GM18502 (cell line): ENCODE measurements at regions not wholly inside any gene's neighbourhood (a gene's known extent, or its start where the extent isn't known, plus 50 kb on each side); places are given as distances from the start of the nearest gene placed in this dataset.
A peak's percentile ranks its signal among the peaks of the same experiment; 100 is the strongest.
"Not testable (repeated sequence)": the region's sequence is repeated elsewhere in the genome, so short reads cannot be mapped to it uniquely, and the experiment has no call there.

ENCODE experiments used
- ATAC-seq: cut with Tn5 transposase; IDR thresholded peaks from one replicate; pipeline ENCODE4 v1.9.1; 2021; ENCODE audit warnings: mild to moderate bottlenecking; ENCODE audit not compliant: unreplicated experiment, poor library complexity

GRCh38 chr11:93032580-93032979 lies 63.1 kb downstream of the MTNR1B start:
- no peak for ATAC-seq

GRCh38 chr11:93033093-93033492 lies 63.6 kb downstream of the MTNR1B start:
- no peak for ATAC-seq

DNA sequence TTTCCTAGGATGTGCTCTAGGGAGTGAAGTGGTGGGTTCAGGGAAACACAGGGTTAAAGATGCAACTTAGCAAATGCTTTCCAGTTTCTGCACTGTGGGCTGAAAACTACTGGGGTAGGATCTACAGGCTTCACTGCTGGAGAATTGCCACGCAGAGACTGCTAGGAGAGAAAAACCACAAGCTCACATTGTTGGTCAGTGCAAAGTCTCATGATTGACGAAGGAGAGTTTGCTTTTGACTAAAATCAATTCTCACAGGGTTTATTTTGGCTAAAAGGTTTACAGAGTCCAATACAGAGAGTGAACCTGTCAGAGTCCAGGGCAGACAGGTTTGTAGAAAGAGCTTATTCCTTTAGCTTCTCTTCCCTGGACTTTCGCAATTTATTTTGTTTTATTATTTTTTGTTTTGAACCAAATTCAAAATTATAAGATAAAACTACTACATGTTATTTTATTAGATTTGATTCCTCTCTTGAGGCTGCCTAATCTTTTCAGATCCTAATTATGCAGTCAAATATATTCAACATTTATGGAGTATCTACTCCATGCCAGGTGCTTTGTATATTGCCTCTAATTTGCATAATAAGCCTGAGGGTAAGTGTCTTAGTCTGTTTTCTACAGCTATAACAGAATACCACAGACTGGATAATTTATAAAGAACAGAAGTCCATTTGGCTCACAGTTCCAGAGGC lies 64.7 kb downstream of the MTNR1B start:
- ATAC-seq: no peak

- ATAC-seq: no peak
Observed at GRCh38 chr11:93034723-93035039, 65.2 kb downstream of the MTNR1B start.

GRCh38 chr11:93038521-93038920 lies 69.1 kb downstream of the MTNR1B start:
- no peak for ATAC-seq

GRCh38 chr11:93039531-93040240 lies 70.2 kb downstream of the MTNR1B start:
- no peak for ATAC-seq

DNA sequence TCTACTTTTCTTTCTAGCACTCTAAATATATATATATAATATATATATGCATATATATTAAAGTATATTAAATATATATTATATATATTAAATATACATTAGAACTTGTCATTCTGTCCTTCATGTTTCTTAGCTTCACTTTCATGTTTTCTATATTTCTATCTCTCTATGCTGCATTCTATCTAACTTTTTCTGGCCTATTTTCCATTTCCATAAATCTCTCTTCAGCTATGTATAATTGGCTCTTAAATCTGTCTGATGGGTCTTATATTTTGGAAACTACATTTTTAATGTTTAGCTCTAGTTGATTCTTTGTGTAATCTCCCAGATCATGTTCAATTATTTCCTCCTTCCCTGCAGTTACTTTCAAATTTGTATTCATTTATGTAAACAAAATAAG lies 72.2 kb downstream of the MTNR1B start:
- ATAC-seq: no peak

DNA sequence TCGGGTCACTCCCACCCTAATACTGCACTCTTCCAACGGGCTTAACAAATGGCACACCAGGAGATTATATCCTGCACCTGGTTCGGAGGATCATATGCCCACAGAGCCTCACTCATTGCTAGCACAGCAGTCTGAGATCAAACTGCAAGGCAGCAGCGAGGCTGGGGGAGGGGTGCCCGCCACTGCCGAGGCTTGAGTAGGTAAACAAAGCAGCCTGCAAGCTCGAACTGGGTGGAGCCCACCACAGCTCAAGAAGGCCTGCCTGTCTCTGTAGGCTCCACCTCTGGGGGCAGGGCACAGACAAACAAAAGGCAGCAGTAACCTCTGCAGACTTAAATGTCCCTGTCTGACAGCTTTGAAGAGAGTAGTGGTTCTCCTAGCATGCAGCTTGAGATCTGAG lies 73.7 kb downstream of the MTNR1B start:
- ATAC-seq: not testable (repeated sequence)

DNA sequence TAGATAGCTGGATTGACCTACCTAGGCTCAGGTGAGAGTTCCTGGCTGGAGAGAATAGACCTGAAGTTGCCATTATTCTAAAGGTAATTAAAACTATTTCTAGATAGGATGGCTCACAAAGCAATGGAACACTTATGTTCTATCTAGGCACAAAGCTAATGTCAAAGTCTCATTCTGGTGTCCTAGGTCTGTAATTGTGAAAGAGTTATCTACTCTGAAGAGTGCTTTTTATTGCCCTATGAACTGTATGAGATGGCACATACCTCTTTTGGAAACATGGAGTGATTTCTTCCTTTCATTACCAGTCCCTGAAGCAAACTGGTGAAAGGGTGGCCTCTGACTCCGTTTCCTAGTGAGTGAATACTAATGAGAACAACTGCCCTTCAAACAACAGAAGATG lies 80.3 kb downstream of the MTNR1B start:
- no peak for ATAC-seq

- ATAC-seq: no peak
Observed at GRCh38 chr11:93051186-93051585, 81.7 kb downstream of the MTNR1B start.

DNA sequence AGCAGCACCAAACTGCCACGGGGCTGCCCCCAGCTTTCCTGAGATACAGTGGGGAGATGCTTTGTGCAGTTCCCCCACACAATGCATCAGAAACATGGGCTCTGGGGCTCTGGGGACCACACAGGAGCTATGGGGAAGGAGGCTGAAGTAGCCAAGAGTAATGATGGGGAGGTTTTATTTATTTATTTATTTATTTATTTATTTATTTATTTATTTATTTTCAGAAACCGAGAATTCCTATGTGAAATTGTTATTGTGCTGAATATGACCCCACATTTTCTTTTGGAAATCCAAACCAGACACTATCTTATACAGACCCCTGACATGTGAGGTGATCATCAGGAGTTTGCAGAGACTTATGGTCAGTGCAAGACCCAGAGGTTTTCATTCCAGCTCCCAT lies 84.4 kb downstream of the MTNR1B start:
- ATAC-seq: no peak

DNA sequence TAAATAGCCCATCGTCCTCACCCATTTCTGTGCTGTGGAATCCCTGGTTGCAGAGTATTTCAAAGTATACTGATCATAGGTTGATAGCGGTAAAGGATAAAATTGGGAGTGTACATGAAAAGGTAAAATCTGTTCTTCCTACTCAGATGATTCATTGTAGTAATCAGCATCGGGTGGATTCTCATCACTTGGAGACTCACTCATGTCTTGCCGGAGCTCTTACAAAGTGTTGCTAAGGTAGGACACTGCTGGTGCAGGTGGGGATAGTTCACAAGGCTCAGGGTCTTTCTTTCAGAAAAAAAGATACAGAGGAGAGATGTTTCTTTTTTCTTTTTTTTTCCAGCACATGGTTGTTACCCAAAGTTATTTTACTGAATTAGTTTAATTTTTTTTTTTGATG lies 84.8 kb downstream of the MTNR1B start:
- ATAC-seq: no peak

DNA sequence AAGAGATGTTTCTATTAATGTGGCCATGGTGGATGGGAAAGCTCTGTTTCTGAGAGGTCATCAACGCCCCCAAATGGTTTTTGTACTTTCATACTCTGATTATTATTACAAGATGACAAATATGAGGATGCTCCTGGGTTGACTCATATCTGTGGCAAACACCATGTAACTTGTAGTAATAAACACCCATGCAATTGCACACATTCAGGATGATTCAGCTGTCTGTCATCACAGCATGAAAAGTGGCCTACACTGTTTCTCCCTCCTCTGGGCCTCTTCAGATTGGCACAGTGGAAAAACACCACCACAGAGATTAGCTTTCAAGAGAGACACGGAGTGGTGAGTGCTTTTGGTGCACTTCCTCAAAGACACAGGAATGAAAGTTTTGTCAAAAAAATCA lies 85.4 kb downstream of the MTNR1B start:
- ATAC-seq: peak; percentile 73

DNA sequence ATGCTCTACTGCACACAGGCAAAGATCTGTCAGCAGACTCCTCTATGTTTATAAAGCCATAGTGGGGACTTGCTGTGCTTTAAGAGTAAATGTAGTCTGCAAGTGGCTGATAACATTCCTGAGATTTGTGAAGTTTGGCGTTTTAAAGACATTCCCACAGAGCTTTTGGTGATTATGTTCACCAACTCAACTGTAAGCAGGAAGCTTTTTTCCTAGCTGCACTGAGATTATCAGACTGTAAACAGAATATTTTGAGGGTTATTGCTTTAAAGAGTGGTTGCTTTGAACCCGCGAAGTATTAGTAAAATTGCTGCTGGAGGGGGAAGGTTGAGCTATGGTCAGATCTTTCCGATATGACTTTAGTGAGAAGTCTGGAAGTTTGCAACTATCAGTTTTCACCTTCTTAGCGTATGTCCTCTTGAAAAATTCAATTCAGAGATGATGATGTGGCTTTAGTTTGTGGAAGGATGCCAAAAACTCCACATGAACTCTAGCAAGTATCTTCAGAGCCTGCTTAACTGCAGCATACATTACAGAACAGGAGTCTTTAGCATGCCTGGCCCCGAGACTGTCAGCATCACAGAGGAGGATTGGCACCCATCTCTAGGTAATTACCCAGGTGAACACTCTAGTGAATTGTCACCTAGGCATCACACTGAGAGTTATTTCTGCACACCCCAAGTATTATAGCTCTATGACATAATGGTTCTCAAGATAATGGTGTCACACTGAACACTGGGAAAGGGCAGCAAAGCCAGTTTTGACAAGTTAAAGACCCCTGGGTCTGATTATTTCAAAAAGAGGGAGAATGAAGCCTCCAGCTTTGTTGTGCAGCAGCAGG lies 89.9 kb downstream of the MTNR1B start:
- no peak for ATAC-seq

DNA sequence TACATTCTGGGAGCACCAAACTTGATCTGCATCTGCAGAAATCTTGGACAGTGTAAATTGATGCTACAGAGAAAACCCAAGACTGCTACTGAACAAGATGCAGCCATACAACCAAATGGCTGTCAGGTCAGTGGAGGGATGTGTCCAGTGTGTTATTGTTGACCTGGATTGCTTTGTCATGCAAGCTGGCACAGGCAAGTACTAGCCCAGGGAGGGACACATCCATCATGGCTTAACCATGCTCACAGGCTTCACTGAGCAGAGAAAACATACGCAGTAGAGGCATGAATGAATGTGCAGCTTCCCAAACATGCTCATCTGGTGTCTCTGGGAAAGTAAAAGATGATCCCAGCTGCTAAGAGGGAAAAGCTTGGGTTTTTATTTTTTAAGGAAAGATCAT lies 93.6 kb downstream of the MTNR1B start:
- no peak for ATAC-seq

- not testable (repeated sequence) for ATAC-seq
Observed at GRCh38 chr11:93065074-93065674, 95.7 kb downstream of the MTNR1B start.

GRCh38 chr11:93067881-93068390 lies 98.5 kb downstream of the MTNR1B start:
- ATAC-seq: no peak

- no peak for ATAC-seq
Observed at GRCh38 chr11:93072229-93072914, 102.9 kb downstream of the MTNR1B start.

- ATAC-seq: no peak
Observed at GRCh38 chr11:93073026-93073425, 103.6 kb downstream of the MTNR1B start.
